ENCODE measurements at regions not wholly inside any gene's neighbourhood (a gene's known extent, or its start where the extent isn't known, plus 50 kb on each side); places are given as distances from the start of the nearest gene placed in this dataset.

GRCh38 chr1:222046684-222047263 lies 304.9 kb upstream of the DUSP10 start:
- TF ChIP-seq CTCF (IDR thresholded peaks at IDR 0.05; ENCODE audit: borderline replicate concordance, extremely low read depth, low read length, poor library complexity, severe bottlenecking) = no peak
- no peak for TF ChIP-seq EZH2 (IDR thresholded peaks at IDR 0.05; ENCODE audit: borderline replicate concordance, low read depth, low read length, severe bottlenecking)

Data from DND-41 (cell line).